ENCODE measurements at regions not wholly inside any gene's neighbourhood (a gene's known extent, or its start where the extent isn't known, plus 50 kb on each side); places are given as distances from the start of the nearest gene placed in this dataset.

DNA sequence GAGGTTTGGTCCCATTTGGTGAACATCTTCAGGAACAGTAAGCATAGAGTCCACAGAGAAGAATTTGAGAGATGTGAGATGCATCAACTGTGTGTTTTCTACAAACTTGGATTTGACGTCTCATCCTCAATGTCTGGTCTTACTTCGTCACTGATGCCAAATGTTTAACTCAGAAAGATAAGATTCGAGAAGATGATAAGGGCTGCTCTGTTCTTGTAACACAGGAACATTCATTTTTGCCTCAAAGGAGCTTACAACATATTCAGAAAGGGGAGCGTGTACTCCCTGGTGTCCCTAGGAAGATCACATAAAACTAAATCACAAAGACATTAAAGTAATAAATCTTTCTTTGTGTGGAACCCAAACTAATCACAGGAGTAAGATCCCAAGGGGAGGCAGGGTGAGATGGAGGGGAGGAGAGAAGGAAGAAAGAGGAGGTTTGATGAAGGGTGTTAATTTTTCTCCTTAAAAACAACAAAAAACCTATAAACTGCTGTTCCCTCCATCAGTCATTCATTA, 247.7 kb upstream of the IRS2 start:
- no peak for TF ChIP-seq POLR2A (IDR thresholded peaks at IDR 0.05)
- TF ChIP-seq CTCF (IDR thresholded peaks at IDR 0.05), result no peak

Measured in uterus (tissue), 2 donors.